ENCODE measurements at regions not wholly inside any gene's neighbourhood (a gene's known extent, or its start where the extent isn't known, plus 50 kb on each side); places are given as distances from the start of the nearest gene placed in this dataset.

GRCh38 chr17:77834170-77835115 is 124.1 kb upstream of the TNRC6C start (continued):
- no peak for TF ChIP-seq ATF6 (CRISPR knock-in tag; IDR thresholded peaks at IDR 0.05)
- no peak for TF ChIP-seq MAFF (IDR thresholded peaks at IDR 0.05; ENCODE audit: low read length)
- no peak for TF ChIP-seq ASH1L (IDR thresholded peaks at IDR 0.05; ENCODE audit: borderline replicate concordance, low read depth, partially characterized antibody)
- TF ChIP-seq CBFB (CRISPR knock-in tag; IDR thresholded peaks at IDR 0.05) = no peak
- TF ChIP-seq ZNF134 (CRISPR knock-in tag; conservative IDR thresholded peaks at IDR 0.05) = 0 out of 2 replicates have a peak, but pooled peaks have one; percentile 18
- peak; percentile 74; the same call in 1 of the 2 replicates for TF ChIP-seq ZBTB7A (IDR thresholded peaks at IDR 0.05; ENCODE audit: borderline replicate concordance, control insufficient read depth, low read depth, low read length)
- no peak for TF ChIP-seq NCOA2 (IDR thresholded peaks at IDR 0.05; ENCODE audit: partially characterized antibody in 2 of 2)
- peak; percentile 90 for TF ChIP-seq SMARCC2 (IDR thresholded peaks at IDR 0.05; ENCODE audit: low read depth)
- no peak for TF ChIP-seq ZNF584 (CRISPR knock-in tag; IDR thresholded peaks at IDR 0.05; ENCODE audit: low read depth)
- TF ChIP-seq ZNF518B (CRISPR knock-in tag; IDR thresholded peaks at IDR 0.05) = no peak
- no peak for TF ChIP-seq ZNF12 (CRISPR knock-in tag; IDR thresholded peaks at IDR 0.05)
- no peak for TF ChIP-seq SMAD2 (IDR thresholded peaks at IDR 0.05; ENCODE audit: low read depth, low read length)
- TF ChIP-seq KAT8 (IDR thresholded peaks at IDR 0.05; ENCODE audit: low read depth) = no peak
- no peak for TF ChIP-seq AFF1 (IDR thresholded peaks at IDR 0.05; ENCODE audit: low read depth in 1 of 2, partially characterized antibody in 2 of 2)
- no peak for TF ChIP-seq ZNF133 (CRISPR knock-in tag; IDR thresholded peaks at IDR 0.05)
- TF ChIP-seq TRIM24 (IDR thresholded peaks at IDR 0.05) = 0 out of 4 replicates have a peak, but pooled peaks of 1 of the 2 experiments have one; percentile 29
- TF ChIP-seq FOXJ3 (CRISPR knock-in tag; IDR thresholded peaks at IDR 0.05) = no peak
- no peak for TF ChIP-seq ESRRB (CRISPR knock-in tag; IDR thresholded peaks at IDR 0.05; ENCODE audit: borderline replicate concordance)
